Fibroblast of pulmonary artery (primary cell): ENCODE measurements at regions not wholly inside any gene's neighbourhood (a gene's known extent, or its start where the extent isn't known, plus 50 kb on each side); places are given as distances from the start of the nearest gene placed in this dataset.
"Not testable (repeated sequence)": the region's sequence is repeated elsewhere in the genome, so short reads cannot be mapped to it uniquely, and the experiment has no call there.

ENCODE experiments used
- DNase-seq: peaks from one replicate; pipeline ENCODE4 v3.0.0-alpha.2; 2010; ENCODE audit warnings: low read depth
- H3K4me3 ChIP-seq: replicated peaks from 2 replicates; pipeline ENCODE4 v1.5.1; 2011; ENCODE audit warnings: low read depth, mild to moderate bottlenecking, control low read depth, low read length, moderate library complexity
- TF ChIP-seq, protein P1 (sequence below): IDR thresholded peaks from 2 replicates; pipeline ENCODE4 v1.5.1; 2011; ENCODE audit warnings: mild to moderate bottlenecking, control low read depth, low read length, inconsistent platforms; ENCODE audit errors: missing control alignments

GRCh38 chr10:53222806-53223205 lies 450.2 kb upstream of the MBL2 start:
- no peak for DNase-seq
- H3K4me3 ChIP-seq: no peak overlapping the region
- TF ChIP-seq, protein P1, sequence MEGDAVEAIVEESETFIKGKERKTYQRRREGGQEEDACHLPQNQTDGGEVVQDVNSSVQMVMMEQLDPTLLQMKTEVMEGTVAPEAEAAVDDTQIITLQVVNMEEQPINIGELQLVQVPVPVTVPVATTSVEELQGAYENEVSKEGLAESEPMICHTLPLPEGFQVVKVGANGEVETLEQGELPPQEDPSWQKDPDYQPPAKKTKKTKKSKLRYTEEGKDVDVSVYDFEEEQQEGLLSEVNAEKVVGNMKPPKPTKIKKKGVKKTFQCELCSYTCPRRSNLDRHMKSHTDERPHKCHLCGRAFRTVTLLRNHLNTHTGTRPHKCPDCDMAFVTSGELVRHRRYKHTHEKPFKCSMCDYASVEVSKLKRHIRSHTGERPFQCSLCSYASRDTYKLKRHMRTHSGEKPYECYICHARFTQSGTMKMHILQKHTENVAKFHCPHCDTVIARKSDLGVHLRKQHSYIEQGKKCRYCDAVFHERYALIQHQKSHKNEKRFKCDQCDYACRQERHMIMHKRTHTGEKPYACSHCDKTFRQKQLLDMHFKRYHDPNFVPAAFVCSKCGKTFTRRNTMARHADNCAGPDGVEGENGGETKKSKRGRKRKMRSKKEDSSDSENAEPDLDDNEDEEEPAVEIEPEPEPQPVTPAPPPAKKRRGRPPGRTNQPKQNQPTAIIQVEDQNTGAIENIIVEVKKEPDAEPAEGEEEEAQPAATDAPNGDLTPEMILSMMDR: no peak

DNA sequence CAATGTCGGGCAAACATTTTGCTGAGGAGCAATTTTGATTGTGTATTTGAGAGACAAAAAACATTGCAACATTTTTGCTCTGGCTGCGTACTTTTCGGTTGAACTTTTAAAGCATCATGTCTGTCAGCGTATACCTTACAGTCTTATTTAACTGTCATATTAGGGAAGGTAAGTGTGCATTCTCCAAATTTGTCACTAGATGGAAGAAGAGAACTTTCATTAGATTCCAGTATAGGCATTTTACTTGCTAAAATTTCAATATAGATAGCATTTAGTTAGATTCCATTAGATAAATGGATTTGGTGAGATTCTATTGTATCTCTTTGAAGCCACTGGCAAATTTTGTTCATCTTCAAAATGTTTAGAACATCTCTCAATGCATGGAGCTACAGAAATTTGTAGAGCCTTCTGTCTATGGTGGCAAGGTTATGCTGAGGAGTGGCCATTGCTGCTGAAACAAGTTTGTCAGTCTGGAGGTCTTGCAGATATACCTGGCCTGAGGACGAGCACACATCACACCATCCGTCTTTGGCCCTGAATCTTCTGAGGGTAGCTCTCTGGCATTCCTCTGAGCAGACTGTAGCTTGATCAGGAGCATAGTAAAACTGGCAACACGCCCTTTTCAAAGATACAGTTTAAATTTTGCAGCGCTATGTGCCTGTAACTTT lies 437.5 kb upstream of the MBL2 start:
- TF ChIP-seq, protein P1: peak; percentile 32
- H3K4me3 ChIP-seq: no peak overlapping the region
- peak; percentile 24 for DNase-seq

DNA sequence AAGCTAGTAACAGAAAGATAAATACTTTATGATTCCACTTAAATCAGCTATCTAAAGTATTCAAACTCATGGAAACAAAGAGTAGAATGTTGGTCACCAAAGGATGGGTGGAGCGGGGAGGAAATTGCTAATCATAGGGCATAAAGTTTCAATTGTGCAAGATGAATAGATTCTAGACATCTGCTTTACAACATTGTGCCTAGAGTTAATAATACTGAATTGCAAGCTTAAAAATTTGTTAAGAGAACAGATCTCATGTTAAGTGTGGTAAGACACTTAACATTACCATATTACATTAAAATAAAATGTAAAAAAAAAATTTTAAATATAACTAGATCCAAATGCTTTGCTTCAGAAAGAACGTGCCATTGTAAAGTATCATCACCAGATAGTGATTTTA lies 411.1 kb upstream of the MBL2 start:
- no peak for DNase-seq
- TF ChIP-seq, protein P1: no peak

DNA sequence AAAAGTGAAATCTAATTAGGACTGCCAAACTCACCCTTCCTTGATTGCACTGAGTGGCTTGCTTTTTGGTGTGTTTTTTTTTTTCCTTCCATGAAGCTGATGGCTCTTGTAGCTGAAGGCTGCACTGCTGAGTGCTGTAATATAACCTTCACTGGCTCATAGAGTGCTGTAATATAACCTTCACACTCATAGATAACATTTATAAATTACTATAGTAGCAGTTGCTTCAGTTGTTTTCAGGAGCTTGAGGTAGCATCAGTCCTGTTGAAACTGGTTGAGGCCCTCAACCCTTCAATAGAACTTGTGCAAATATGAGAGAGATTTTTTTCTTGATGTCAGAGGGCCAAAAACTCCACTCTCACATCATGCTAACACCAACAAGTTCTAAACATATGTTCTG lies 404.9 kb upstream of the MBL2 start:
- H3K4me3 ChIP-seq: no peak overlapping the region
- TF ChIP-seq, protein P1: no peak
- no peak for DNase-seq

More for the DNA sequence above, 411.1 kb upstream of the MBL2 start:
- no peak overlapping the region for H3K4me3 ChIP-seq

DNA sequence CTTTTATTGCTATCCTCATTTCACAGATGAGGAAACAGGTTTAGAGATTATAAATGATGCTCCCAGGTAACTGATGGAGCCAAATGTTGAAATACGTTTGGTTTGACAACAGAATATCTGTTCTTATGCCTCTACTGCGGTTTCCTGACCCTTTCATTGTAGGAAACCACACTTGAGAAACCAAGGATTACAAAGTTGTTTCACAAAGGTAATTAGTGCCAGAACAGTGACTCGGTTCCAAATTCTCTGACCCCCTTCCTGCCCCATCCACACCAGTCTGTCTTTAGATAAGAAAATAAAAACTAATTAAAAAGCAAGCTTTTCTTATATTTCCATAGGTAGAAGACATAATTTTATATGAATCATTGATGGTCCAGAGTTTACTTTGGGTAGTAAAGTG lies 393.7 kb upstream of the MBL2 start:
- TF ChIP-seq, protein P1: no peak
- DNase-seq: no peak
- no peak overlapping the region for H3K4me3 ChIP-seq

- no peak overlapping the region for H3K4me3 ChIP-seq
- TF ChIP-seq, protein P1: no peak
- DNase-seq: no peak
Observed at GRCh38 chr10:53162856-53163255, 390.3 kb upstream of the MBL2 start.

DNA sequence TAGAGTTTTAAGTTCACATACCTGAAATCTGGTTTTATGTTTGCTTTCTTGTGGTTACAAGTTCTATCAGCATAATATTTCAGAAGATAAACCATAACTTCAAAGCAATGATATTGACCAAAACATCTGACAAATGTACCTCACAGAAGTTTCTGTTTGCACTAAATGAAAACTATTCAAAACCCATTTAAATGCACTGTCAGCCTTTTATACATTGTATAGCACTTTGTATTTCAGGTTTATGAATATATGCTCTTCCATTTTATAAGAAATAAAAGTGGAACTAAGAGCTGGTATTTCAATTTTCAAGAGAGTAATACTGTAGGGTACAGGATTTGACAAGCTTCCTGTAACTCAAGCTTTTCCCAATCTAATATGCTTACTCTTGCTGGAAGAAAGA lies 388.6 kb upstream of the MBL2 start:
- no peak for DNase-seq
- TF ChIP-seq, protein P1: no peak
- H3K4me3 ChIP-seq: no peak overlapping the region

GRCh38 chr10:53155674-53156073 lies 383.1 kb upstream of the MBL2 start:
- not testable (repeated sequence) for H3K4me3 ChIP-seq, DNase-seq
